ENCODE measurements at regions not wholly inside any gene's neighbourhood (a gene's known extent, or its start where the extent isn't known, plus 50 kb on each side); places are given as distances from the start of the nearest gene placed in this dataset.

DNA sequence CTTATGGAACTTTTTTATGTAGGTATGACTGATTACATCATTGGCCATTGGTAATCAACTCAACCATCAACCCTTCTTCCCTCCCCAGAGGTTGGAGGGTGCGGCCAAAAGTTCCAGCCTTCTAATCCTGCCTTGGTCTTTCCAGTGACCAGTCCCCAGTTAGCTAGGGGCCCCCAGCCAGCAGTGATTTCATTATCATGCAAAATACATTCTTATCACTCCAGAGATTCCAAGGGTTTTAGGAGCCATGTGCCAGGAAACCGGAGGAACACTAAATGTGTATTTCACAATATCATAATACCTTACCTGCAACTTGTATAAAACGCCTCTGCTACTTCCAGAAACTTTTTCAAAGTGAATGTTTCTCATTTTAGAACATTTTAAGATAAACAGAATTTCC lies 181.5 kb upstream of the PELI2 start:
- DNase-seq (ENCODE audit: low spot score) (no peak), FAIRE-seq (no peak)

DNA sequence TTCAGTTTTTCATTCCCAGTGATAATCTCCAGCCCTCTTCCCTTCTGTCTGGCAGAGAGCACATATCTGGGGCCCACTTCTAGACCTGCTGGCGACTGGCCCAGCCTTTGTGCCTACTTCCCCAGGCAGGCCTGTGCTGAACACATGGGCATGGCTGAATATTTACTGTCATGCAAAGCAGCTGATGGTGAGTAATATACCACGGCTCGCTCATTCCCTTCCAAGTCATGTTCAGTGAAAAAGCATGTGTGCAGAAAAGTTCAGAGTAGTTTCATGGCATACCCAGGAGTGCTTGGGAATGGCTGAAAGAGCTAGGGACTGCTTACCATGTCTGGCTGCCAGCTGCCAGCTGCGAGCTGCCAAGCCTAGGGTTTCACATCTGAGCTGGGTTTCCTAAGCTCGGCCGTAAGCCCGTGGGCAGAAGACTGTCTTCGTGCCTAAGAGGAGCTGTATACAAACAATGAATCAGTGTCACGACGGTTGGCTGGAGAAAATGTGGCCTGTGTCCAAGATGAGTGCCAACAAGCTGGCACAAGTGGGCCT lies 179.9 kb upstream of the PELI2 start:
- FAIRE-seq (no peak), DNase-seq (ENCODE audit: low spot score) (no peak)

DNA sequence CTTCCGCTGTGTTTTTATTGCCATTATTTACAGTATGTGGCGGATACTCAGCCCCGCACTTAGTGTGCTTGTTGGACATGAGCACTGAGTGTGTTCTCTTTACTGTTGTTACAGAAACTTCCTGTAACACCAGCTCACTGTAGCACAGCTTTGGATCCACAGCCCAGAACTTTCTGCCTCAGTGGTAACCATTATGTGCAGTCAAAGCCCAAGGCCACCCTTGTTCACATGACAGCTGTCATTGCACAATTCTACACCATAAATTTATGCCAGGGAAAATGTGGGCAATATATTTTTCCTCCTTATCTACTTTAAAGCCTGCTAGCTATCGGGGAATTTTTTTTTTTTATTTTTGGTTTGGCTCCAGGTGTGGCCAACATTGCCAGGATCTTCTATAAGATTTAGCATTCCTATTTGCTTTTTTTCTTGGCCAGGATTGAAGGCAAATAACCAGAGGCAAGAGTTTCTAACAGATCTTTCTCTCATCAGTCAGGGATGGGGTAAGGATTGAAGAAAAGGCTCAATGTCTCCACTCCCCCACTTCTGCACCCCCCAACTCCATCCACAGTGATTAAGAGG lies 176.0 kb upstream of the PELI2 start:
- no peak for DNase-seq (ENCODE audit: low spot score)
- FAIRE-seq, result no peak

DNA sequence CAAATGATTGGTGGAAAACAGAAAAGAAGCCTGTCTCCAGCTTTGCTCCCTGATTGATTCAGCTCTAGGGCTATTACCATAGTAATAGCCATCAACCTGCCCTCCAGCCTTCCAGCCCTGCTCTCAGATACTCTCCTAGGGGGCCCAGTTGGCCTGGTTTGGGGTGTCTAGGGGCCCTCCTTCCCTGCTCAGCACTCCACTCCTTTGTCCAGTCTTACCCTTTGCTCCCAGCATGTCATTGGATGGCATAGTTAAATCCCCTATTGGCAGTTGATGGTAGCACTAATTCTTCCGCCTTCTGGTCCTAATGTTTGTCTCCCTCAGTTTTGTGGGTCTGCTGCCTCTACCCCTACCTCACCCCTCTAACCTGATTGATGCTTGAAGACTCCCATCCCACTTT lies 175.4 kb upstream of the PELI2 start:
- FAIRE-seq, result no peak
- no peak for DNase-seq (ENCODE audit: low spot score)

- DNase-seq (ENCODE audit: low spot score) (no peak), FAIRE-seq (no peak)
These were observed 173.5 kb upstream of the PELI2 start for GRCh38 chr14:55944757-55945156.

DNA sequence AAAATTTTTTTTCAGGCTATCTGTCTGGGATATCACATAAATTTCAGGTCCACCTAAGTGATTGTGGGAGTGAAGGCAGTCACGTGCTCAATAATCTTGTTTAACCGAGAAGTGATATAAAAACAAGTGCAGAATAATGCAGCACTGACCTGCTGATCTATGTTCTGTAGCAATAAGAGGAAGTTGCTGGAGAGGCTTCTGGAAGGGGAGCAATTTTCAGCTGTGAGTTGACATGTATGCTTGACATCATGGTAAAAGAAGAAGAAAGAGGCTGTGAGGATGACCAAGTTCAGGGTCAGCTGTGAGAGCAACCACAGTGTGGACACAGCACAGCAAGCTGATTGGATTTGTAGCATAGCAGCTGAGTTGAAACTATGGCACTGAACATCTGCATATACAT lies 172.0 kb upstream of the PELI2 start:
- no peak for DNase-seq (ENCODE audit: low spot score)
- FAIRE-seq, result no peak

DNA sequence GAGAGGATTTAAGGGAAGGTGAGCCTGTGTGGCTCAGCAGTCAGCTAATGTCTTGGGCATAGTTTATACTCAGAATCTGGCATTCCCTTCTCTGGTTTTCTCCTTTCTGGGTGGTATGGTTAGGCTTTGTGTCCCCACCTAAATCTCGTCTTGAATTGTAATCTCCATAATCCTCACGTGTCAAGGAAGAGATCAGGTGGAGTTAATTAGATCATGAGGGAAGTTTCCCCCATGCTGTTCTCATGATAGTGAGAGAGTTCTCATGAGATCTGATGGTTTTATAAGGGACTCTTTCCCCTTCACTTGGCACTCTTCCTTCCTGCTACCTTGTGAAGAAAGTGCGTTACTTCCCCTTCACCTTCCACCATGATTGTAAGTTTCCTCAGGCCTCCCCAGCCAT lies 169.8 kb upstream of the PELI2 start:
- no peak for FAIRE-seq

DNA sequence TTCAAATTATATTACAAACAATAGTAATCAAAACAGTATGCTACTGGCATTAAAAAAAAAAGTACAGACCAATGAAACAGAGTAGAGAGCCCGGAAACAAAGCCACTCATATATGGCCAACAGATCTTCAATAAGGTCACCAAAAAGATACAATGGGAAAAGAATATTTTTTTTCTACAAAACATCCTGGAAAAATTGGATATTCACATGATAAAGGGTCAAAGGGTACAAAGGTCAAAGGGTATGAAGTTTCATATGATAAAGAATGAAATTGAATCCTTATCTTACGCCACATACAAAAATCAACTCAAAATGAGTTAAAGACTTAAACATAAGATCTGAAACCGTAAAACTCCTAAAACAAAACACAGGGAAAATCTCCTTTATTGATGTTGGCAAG lies 168.5 kb upstream of the PELI2 start:
- DNase-seq (ENCODE audit: low spot score), result no peak
- no peak for FAIRE-seq

More for the DNA sequence above, 169.8 kb upstream of the PELI2 start:
- DNase-seq (ENCODE audit: low spot score), result no peak

DNA sequence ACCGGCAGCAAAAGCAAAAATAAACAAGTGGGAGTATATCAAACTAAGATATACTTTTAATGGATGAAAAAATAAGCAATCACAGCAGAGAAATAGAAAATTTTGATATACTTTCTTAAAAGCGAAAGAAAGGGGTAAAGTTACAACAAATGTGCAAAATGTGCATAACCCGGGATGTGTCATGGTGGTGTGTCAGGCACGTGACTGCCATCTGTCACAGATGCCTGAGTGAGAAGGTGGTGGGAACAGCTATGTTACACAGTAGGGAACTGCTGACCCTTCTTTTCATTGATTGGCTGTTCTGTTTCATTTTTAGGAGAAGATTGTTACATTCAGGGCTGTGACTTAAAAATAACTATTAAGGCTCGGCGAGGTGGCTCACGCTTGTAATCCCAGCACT lies 168.1 kb upstream of the PELI2 start:
- DNase-seq (ENCODE audit: low spot score), result no peak
- no peak for FAIRE-seq

- FAIRE-seq, result no peak
- no peak for DNase-seq (ENCODE audit: low spot score)
These were observed 166.6 kb upstream of the PELI2 start for GRCh38 chr14:55951341-55952206.

DNA sequence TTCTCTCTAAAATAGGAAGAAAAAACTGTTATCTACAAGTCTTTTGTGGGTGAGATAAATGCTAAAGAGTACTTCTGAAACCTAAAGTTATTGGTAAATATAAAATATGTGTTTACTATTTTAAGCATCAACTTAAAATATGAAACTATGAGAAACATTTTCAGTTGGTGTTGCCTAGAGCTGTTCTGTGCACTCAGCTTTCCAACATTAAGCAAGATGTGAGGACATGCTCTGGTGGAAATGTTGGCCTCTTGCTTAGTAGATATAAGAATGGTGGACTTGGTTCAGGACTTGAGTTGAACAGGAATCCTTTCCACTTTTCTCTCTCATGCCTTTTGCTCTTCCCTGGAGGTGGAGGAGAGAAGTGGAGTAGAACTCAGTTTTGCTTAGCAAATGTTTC lies 164.1 kb upstream of the PELI2 start:
- DNase-seq (ENCODE audit: low spot score), result no peak

GRCh38 chr14:55955175-55955574 lies 163.0 kb upstream of the PELI2 start:
- FAIRE-seq (no peak), DNase-seq (ENCODE audit: low spot score) (no peak)

More for the DNA sequence above, 164.1 kb upstream of the PELI2 start:
- no peak for FAIRE-seq

- FAIRE-seq (no peak), DNase-seq (ENCODE audit: low spot score) (no peak)
These were observed 160.3 kb upstream of the PELI2 start for GRCh38 chr14:55957950-55958349.

DNA sequence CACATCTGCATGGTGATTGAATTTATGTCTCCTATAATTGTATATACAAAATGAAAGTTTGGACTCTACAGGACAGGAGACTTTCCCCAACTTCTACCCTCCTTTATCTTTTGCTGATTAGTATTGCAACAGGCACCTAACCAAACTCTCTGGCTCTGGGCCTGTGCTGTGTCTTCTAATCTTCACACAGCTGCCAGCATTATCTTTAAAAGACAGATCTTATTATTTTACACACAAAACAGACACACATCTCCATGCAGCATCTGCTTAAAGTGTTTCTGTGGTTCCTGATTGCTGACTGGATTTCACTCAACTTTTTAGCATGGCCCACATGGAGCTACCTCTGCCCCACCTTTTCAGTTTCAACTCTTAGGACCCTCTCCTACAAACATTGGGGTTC lies 154.9 kb upstream of the PELI2 start:
- FAIRE-seq (no peak), DNase-seq (ENCODE audit: low spot score) (no peak)

GRCh38 chr14:55964091-55964490 lies 154.1 kb upstream of the PELI2 start:
- DNase-seq (ENCODE audit: low spot score) (no peak), FAIRE-seq (no peak)

DNA sequence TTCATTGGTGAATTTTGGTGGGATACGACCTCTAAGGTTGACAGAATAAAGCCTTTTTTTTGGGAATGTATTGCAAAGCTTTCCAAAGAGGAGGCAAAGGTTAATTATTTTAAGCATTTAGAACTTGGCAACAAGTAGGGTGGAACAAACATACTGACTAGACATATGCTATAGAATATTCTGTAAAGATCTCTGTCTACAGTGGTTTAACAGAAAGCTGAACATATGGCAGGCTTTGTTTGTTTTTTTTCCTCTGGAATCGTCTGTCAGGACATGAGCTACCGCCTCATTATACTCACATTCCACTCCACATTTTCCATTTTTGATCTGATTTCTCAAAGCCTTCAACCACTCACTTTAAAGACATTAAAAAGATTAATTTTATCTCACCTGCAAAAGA lies 153.4 kb upstream of the PELI2 start:
- DNase-seq (ENCODE audit: low spot score) (no peak), FAIRE-seq (no peak)

DNA sequence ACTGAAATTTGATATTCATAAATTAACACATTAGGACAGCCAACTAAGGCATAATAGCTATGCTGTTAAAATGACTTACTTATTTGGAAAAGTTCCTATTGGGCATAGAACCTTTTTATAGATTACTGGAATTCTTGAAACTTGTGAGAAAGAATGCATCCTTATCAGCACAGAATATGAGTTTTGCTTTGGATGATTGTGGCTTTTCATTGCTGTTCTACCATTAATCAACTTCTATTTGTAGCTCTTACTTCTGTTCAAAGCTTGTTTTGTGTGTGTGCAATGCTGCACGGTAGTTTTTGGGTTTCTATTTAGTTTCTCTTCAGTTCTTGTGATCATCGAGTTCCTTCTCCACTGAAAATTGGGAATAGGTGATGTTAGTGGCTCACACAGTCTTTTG lies 152.4 kb upstream of the PELI2 start:
- FAIRE-seq (no peak), DNase-seq (ENCODE audit: low spot score) (no peak)

DNA sequence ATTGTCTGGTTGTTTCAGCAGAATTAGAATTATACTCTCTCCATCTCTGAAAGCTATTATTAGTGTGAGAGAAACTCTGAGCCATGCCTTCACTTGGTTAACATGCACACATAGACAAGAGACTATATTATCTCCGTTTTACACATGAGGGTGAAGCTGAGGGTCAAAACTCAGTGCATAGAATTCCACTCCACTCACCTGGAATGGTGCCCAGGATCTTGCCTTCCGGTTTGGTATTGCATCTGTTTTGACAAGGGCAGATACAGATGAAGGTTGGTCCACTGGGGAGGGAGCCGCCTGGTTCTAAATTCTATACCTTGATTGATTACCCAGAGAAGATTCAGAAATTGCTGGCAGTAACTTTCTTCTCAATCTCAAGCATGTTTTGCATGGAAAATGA lies 149.5 kb upstream of the PELI2 start:
- FAIRE-seq, result no peak
- no peak for DNase-seq (ENCODE audit: low spot score)

DNA sequence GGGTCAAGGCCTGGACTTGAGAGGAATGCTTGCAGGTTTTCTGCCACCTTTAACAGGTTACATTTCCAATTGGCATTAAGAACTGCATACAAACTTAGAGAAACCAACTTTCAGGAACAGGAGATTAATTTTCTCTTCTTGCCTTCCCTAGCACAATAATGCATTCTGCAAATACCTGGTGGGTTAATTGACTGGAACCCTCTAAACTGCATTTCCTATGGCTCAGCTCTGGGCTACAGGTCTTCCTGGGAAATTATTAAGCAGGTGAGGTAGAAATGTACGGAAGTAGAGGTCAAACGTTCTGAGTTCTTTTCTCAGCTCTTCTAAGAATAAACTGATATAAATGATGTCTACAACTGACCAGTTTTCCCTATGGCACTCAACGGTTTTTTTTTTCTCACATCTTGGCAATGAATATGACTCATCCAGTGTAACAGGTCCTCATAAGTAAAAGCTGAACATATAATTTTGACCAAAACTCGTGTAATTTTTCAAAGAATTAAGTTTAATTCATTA lies 144.9 kb upstream of the PELI2 start:
- FAIRE-seq (no peak), DNase-seq (ENCODE audit: low spot score) (no peak)

DNA sequence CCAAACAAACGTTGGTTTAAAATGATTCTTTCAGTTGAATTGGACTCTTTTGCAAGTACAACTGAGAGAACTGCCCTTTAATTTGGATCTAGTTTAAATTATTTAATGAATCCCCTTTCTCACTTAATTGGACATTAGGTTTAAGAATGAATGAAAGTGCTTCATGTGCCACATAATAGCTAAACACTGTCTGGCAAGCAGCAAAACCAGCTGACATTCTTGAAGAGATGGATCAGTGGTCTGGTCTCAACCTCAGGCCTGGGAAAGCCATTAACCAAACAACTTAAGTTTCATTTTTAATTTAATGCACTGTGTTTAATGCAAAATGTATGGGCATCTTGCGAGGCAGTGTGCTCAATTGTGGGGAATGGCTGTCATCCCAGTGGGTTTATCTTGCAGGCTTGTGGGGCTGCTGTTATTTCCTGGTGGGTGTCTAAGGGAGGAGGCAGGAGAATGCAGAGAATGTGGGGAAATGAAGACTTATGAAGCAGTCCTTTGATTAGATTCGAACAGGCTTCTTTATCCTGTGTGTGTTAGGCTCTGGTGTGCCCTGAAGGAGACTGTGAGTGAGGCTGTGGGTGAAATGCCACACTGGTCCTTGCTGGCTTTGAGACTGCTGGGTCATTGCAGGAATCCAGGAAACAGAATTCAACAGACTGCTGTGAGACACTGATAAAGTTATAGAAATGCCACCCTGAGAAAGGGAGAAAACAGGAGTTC lies 144.1 kb upstream of the PELI2 start:
- FAIRE-seq, result no peak
- DNase-seq (ENCODE audit: low spot score), result no peak

DNA sequence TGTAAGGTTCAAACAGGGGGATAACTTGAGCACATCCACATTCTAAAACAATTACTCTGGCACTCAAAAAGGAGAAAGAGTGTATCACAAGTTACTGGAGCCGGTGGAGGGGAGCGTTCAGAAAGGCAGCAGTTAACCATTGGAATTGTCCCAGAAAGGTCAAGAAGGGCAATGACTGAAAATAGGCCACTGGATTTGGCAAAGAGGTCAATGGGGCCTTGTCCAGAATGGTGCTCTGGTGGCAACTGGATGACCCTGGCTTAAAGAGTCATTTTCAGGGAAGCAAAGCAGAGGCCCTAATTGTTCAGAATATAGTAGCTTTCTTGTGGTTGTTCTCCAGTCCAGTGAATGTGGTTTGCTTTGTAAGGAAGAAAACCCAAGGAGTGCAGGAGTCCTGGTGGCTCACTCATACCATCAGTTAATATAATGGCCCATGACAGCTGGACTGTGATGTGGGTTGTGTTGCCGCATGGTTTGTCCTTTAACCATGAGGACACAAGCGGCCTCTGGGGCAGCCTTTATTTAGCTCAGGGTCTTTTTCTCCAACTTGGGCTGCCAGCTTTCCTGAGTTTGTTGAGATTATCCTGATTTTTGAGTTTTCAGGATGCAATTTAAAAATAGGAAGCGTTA lies 142.8 kb upstream of the PELI2 start:
- DNase-seq (ENCODE audit: low spot score) (no peak), FAIRE-seq (no peak)

GRCh38 chr14:55976219-55976618 lies 142.0 kb upstream of the PELI2 start:
- FAIRE-seq (no peak), DNase-seq (ENCODE audit: low spot score) (no peak)
